CD1c-positive myeloid dendritic cell (primary cell): ENCODE measurements at regions not wholly inside any gene's neighbourhood (a gene's known extent, or its start where the extent isn't known, plus 50 kb on each side); places are given as distances from the start of the nearest gene placed in this dataset.
A peak's percentile ranks its signal among the peaks of the same experiment; 100 is the strongest.

Experiments used
- DNase-seq: peaks from one replicate; pipeline ENCODE4 v3.0.0-alpha.2; 2016; ENCODE audit errors: extremely low spot score

DNA sequence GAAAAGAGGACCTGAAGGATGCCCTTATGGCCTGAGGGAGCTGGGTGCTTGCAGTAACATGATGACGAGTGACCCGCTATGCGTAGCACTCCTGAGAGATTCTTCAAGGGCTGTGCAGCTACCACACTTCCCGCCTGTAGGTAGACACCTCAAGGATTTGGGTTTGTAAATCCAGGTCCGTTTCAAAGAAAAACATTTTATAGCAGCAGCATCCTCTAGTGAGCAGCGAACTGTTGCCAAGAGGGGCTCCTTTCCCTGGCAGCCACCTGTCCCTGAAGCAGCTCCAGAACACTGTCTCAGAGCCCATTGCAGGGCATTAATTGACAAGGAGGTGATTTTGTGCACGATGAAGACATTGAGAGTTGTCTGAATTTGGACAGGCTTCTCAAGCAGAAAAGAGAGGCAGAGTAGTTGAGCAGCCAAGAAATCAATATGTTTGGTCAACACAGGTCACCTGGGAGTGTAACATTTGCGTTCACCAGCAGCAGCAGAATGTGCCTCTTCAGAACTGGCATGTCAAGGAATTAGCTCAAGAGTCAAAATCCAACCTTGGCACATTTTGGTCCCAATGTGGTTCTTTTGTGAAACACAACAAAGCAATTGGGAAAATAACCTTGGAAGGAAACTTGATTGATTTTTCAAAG lies 209.8 kb upstream of the MTNR1B start:
- DNase-seq, result no peak

DNA sequence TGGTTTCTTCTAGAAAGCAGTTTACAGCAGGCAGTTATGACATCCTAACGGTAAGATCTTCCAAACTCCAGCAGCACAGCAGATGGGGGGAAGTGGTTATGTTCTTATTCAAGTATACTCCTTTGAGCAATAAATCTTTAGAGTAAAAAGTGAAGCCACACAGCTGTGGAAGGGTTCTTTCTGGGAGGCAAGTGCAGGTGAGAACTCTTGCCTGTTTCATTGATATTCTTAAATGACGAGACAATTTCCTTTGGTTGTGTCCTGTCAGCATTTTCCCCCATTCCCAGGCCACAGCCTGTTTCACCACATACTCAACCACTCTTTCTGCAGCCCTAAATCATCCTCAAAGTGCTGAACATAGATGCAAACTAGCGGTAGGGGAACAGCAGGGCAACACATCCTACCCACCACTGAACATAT lies 207.3 kb upstream of the MTNR1B start:
- DNase-seq, result no peak

DNA sequence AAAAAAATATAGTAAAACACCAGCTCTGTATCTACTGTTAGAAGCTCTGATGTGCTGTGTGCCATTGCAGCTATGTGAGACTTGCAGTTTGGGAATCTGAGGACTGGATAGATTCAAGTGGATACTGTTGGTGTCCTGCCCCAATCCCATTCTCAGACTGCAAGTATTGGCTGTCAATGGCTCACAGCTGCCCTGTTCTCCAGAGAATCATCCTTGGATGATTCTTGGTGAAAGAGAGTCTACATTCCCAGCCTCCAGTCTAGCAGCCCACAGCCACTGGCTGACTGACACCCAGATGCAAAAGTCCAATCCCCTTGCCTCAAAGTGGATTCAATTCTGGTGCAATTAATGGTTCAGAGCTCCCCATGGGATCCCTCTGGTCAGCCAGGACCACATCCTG lies 206.1 kb upstream of the MTNR1B start:
- DNase-seq, result no peak

DNA sequence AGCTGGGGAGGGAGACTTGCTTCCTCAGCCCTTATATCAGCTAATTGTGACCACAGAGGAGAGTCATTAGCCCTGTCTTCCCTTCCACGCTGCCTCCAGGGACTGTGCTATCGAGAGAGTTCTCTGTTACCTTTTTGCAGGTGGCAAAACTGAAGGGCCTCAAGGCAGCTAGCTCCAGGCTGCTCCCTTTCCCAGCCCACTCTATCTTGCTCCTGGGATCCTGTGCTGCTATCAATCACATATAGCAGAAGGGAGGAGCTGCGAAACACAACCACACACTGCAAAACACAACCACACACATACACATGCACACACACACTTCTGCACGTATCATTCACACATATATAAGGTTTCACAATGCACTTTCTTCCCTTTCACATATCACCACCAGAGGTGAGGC lies 205.3 kb upstream of the MTNR1B start:
- DNase-seq, result no peak

DNA sequence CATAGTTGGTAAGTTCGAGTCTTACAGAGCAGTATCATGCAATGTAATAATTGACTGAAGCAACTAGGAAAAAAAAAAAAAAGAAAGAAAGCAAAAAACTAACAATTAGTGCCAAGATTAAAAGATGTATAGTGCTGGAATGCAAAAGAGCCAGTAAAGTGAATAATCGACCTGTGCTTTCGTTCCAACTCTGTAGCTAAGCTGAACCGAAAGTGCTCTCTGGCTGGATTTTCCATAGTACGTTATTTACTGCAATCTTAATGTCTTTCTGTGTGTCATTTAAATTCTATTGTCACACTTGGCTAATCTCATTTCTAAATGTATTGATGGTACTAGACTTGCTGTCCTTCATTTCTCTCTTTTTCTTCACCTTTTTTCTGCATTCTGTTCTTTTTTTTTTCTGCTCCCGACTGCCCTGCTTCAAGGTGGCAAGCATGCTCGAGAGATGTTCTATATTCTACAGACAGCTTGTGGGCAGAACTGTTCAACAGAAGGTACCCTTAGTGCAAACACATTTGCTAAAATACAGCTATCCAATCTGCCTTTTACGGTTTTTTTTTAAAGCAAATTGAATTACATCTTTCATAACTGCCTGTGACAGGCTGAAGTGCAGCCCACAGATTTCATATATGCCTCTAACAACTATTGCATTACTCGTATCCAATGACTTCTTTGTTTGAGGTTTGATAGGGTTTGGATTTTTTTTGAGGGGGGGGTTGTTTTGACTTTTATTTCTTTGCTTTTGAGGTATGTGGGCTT lies 204.2 kb upstream of the MTNR1B start:
- no peak for DNase-seq

DNA sequence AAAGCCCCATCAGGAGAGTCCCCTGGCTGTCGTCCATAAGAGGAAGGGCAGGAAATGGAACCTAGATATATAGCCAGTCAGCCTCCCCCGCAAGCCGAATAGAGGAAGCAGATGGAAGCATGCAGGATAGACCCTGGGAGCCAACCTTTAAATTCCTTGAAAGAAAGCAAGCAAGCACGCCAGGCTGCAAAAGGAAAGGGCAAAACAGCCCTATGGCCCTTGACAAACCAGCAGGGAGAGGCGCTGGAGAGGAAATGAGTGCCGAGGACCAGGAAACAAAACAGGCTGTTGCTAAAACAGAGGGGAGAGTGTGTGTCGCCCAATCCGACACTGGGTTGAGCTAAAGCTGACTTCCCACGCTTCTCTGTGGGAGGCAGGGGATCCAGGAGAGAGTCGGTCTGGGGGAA lies 203.5 kb upstream of the MTNR1B start:
- DNase-seq, result peak; percentile 64

DNA sequence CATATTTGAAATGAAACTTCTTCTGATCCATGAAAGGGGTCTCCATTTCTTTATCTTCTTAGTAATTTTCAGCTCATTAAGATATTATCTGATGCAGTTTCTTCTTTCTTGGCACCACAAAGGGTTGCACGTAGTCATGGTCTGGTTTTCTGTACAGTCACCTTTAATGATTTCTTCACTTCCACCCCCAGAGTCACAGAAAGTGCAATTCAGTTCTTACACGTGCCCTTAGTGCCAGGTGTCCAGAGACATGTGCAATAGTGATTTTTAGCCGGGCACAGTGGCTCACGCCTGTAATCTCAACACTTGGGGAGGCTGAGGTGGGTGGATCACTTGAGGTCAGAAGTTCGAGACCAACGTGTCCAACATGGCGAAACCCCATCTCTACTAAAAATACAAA lies 202.8 kb upstream of the MTNR1B start:
- DNase-seq, result no peak

DNA sequence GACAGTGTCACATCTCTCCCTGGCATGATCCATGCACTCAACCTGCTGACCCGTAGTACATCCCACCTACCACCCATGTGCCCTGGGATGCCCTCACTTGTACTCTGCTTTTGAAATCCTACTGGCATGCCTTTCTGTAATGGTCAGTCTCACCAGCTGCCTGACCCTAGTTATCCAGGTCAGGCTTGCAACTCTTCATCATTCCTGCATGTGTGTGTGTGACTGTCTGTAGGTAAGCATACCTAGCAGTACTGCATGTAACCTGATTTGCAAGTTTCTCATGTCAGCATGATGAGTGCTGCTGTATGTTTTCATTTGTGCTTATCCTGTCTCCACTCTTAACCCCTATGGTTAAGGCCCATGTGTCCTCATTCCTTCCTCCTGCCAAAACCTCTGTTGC lies 202.0 kb upstream of the MTNR1B start:
- DNase-seq, result no peak

DNA sequence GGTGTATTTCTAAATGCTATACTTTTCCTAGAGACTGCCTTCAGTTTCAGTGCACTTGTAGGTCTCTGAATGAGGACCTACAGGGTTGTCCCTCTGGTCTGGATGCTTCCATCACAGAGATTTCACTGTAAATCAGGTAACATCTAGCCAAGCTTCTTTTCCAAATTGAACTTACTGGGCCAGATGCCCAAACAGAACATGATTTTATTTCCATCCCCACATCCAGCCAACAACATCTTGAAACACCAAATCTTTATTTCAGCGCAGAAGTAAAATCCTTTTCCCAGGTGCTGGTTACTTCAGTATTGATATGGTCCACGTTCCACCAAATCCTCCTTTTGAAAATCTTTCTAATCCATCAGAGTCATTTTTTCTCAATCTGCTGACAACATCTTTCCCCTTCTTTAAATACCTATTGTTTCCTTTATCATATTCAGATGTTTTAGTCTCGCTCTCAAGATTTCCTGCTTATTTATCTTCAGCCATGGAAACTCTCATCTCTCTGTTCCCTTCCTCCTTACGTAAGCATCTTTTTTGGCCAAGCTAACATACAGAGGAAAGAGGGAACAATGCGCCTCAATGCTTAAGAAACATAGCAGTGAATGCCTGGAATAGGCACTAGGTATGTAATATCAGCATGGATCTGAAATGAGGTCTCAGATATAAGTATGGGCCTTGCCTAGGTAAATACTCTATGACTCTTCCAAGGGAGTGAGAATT lies 201.2 kb upstream of the MTNR1B start:
- DNase-seq, result no peak

DNA sequence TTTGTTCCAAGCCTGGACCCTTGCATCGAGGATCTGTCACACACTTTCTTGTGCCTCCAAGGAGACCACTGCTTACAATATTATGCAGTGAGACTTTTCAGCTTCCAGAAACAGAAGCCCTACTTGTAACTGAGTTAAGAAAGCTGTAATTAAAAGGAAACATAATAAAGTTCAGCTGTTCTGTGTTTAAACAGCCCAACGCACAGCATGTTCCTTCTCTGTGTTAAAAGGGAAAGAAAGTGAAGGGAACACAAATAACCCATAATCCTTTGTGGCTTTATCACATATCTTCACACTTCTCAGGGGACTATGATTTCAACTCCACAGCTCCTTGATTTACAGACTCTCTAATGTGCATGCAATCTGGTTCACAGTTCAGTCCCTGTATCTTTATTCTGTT lies 200.3 kb upstream of the MTNR1B start:
- no peak for DNase-seq

DNA sequence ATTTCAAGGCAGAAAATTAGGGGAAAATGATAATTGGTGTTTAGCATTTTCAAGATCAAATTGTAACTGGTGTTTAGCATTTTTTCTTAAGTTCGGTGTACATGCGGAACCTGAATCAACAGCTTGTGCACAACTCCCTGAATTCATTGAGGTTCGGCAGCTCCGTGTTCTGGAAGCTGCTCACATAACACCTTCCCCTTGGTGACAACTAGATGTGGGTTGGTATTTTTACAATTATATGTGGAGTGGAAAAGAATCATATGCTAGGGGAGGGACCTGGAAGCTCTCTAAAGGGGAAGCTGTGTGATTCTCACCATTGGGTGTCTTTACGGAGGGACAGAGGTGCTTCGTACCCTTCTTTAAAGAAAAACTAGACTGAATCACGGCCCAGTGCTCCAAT lies 199.0 kb upstream of the MTNR1B start:
- DNase-seq, result no peak

DNA sequence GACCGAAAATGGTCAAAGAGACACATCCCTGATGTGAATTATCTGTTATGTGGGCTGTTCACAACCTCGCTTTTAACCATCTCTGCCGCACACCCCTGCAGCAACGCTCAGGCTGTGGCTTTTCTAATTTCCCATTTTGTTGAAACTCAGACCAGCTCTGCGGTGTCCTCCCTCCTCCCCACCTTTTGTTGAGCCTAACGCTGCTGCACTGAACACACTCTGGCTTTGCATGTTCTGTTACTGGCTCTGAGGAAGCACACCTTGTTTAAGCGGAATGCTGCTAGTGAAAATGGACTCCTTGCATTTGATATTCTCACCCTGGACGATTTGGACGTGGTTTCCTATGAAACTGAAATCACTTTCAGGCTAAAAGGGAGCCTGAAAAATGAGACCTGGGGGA lies 198.5 kb upstream of the MTNR1B start:
- DNase-seq, result no peak

DNA sequence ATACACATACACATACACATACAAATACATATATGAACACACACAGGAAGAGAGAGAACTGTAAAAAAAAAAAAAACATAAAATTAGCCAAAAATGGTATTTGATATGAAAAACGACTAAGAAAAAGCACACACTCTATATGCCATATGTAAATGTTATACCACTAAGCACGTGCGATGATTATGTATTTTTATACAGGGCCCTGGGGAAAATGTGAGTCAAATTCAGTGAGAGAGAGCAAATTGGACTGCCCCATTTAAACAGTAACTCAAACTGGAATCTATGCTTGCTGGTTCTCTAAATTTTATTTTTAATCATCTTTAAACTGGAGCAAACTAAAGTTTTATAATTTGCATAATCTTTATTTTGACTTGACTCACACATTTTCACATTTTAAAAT lies 197.8 kb upstream of the MTNR1B start:
- DNase-seq, result no peak

DNA sequence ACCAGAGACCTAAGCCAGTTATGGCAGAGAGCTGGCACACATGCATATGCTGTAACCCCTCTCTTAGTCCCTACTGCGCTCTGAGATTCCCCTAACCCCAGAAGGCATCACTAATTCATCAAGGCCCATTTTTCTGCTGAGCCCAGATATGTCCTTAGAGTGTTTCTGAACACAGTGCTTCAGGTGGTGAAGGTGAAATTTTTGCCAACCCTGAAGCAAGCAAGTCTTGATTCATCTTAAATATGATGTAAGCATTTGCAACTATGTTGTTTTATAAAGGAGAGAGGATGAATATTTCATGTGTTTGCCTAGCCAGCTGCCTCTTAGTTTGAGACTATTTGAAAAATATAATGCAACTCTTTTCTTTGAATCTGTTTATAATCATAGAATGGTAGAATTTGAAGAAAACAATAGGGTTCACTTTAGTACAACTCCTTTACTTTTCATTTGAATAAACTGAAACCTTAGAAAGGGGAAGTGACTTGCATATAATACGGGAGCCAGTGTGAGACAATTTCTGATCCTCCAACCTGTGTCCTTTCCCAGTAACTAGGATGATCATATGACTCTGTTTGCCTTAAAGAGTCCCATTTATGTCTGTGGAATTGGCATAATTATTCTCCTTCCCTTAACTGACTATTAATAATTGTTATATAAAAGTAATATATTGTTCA lies 194.3 kb upstream of the MTNR1B start:
- peak; percentile 12 for DNase-seq

DNA sequence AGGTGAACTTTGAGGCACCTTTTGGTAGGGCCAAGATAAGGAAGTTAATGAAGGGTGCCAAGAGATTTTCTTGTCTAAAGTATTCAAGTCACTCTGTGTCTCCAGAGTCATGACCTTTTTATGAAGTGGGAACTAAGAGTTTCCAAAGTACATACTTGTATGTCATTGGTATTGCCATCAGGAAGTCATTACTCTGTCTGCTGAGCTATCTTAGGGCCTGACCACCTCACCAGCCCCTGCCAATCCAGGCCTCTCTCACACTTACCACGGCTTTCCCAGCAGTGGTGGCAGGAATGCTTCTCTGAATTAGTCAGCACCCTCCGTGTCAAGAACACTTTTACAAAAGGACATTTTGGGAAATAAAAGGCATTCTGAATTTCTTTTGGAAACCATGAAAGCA lies 192.8 kb upstream of the MTNR1B start:
- DNase-seq, result no peak

DNA sequence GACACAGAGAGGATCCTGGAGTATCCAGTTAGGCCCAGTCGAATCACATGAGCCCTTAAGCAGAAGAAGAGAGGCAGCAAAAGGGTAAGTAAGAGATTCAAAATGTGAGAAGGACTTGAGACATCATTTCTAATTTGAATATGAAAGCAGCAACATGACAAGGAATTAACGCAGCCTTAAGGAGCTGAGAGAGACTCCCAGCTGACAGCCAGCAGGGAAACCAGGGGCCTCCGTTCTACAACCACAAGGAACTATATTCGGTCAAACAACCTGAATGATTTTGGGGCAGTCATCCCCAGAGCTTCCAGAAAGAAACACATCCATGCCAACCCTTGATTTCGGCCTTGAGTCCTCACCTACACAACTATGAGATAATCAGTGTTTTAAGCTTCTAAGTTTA lies 189.7 kb upstream of the MTNR1B start:
- DNase-seq, result no peak

DNA sequence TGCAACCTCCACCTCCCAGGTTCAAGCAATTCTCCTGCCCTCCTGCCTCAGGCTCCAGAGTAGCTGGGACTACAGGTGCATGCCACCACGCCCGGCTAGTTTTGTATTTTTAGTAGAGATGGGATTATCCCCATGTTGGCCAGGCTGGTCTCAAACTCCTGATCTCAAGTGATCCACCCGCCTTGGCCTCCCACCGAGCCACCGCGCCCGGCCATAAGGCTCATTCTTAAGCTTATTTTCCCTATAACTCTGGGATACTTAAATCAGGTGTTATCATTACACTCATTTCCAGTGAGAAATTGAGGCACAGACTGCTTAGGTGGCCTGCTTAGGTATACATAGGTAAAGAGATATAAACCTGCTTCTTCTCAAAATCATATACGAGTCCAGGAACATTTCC lies 188.3 kb upstream of the MTNR1B start:
- DNase-seq, result no peak

DNA sequence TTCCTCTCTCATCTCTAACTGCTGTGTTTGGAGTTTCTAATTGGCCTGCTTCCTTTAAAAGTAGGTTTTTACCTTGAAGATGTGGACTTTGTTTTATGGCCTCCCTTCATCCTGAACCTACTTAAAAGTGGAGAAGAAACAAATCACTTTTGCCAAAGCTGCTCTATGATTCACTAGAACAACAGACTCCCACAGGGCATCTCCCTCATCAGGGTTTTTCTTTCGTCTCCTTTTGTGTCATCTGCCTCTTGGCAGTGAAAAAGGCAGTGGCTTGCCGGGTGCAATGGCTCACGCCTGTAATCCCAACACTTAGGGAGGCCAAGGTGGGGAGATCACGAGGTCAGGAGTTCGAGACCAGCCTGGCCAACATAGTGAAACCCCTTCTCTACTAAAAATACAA lies 186.6 kb upstream of the MTNR1B start:
- no peak for DNase-seq

DNA sequence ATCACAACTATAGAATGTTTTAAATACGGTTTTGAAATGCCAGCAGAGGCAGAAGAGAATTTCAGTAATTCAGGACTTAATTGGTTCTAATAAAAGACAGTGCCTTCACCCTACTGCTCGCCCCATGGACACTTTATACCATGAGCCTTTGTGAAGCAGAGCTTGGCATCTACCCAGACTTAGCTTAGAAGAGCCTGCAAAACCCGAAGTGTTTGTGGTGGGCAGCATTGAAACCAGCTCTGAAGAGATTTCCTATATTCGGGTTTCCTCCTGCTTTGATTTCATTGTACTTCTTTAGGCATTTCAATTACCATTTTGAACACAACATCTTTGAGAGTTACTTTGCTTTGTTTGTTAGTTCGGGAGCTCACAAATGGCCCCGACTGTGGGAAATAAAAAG lies 185.1 kb upstream of the MTNR1B start:
- DNase-seq, result no peak

DNA sequence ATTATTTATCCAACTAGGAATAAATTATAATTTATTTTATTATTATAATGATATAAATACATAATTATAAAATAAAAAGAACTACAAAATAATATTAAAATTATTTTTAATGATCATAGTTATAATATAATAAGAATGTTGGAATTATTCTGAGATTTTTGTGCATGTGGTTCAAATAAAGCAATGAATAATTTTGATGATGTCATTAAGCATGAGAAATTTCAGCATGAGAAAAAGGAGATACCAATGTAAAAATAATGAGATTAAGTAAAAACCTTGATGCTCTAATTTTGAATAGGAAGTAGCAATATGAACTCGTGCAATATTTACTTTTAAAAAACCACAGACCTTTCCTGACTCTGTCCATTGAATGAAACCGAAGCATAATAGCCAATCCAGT lies 181.8 kb upstream of the MTNR1B start:
- no peak for DNase-seq

DNA sequence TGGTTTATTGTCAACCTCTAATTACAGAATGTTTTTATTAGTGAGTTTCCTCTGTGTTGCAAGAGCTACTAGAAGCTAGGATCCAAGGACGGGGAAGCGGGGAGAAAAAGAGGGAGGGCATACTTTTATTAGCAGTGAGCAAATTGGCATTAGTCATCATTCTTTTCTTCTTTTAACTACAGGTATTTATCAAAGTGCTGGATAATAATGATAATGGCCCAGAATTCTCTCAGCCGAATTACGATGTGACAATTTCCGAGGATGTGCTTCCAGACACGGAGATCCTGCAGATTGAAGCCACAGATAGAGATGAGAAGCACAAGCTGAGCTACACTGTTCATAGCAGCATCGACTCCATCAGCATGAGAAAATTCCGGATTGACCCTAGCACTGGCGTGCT lies 179.7 kb upstream of the MTNR1B start:
- DNase-seq, result no peak

DNA sequence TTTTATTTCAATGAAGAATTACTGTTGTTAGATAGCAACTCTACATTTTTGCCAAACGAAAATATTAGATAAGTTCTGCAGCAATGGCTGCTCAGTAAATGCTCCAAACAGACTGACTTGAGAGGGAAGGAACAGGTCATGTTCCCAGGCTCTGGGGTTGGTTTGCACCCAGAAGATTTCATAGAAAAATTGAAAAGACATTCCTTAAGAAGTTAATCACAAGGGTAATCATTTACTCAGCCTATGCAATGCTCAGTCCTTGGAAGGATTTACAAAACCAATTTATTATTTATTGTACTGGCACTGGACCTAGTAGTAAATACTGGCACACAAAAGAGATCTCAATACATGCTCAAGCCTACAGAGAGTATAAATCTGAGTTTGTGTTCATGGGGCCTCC lies 179.1 kb upstream of the MTNR1B start:
- no peak for DNase-seq
